GM12891 (cell line): ENCODE measurements at regions not wholly inside any gene's neighbourhood (a gene's known extent, or its start where the extent isn't known, plus 50 kb on each side); places are given as distances from the start of the nearest gene placed in this dataset.
"Not testable (repeated sequence)": the region's sequence is repeated elsewhere in the genome, so short reads cannot be mapped to it uniquely, and the experiment has no call there.

Experiments
- DNase-seq: peaks from one replicate; pipeline ENCODE4 v3.0.0; 2011; ENCODE audit warnings: low spot score; ENCODE audit not compliant: insufficient read length
- FAIRE-seq: peaks from 2 replicates; lab custom pipeline; 2011; peaks lifted over from hg19 to GRCh38; lab: Jason Lieb, UNC
- PAX5 ChIP-seq: IDR thresholded peaks from 2 replicates; pipeline ENCODE4 v1.6.1; 2011; ENCODE audit warnings: low read length, moderate library complexity, mild to moderate bottlenecking; ENCODE audit not compliant: insufficient read depth, severe bottlenecking
- POLR2A ChIP-seq: IDR thresholded peaks from 2 replicates; pipeline ENCODE4 v1.6.1; 2011; ENCODE audit warnings: low read depth, low read length, control low read depth
- POLR2AphosphoS5 ChIP-seq: IDR thresholded peaks from 2 replicates; pipeline ENCODE4 v1.6.1; 2011; ENCODE audit warnings: low read depth, low read length, control low read depth
- POU2F2 ChIP-seq: IDR thresholded peaks from 2 replicates; pipeline ENCODE4 v1.6.1; 2011; ENCODE audit warnings: low read depth, mild to moderate bottlenecking, control low read depth, low read length, moderate library complexity
- SPI1 ChIP-seq: IDR thresholded peaks from 2 replicates; pipeline ENCODE4 v1.6.1; 2011; ENCODE audit warnings: low read depth, low read length, control low read depth
- TAF1 ChIP-seq: IDR thresholded peaks from 2 replicates; pipeline ENCODE4 v1.6.1; 2011; ENCODE audit warnings: low read depth, low read length, control low read depth

GRCh38 chr3:11712646-11713045 is 68.9 kb upstream of the VGLL4 start:
- TF ChIP-seq POLR2AphosphoS5 (no peak), TAF1 (no peak), POLR2A (no peak), SPI1 (no peak), PAX5 (no peak), POU2F2 (no peak)
- DNase-seq = no peak
- FAIRE-seq = no peak

- TF ChIP-seq POLR2AphosphoS5 (no peak), POLR2A (no peak), SPI1 (no peak), POU2F2 (no peak), TAF1 (no peak), PAX5 (no peak)
- DNase-seq (no peak), FAIRE-seq (no peak)
Observed at GRCh38 chr3:11711876-11712275, 68.2 kb upstream of the VGLL4 start.

- TF ChIP-seq PAX5 (no peak), POLR2A (no peak), TAF1 (no peak), SPI1 (no peak), POU2F2 (no peak), POLR2AphosphoS5 (no peak)
- DNase-seq = no peak
- FAIRE-seq = no peak
Observed at GRCh38 chr3:11709782-11710181, 66.1 kb upstream of the VGLL4 start.

- FAIRE-seq, DNase-seq: not testable (repeated sequence)
Observed at GRCh38 chr3:11707084-11707483, 63.4 kb upstream of the VGLL4 start.

GRCh38 chr3:11706604-11707003 is 62.9 kb upstream of the VGLL4 start:
- no peak for DNase-seq
- TF ChIP-seq TAF1 (no peak), POLR2A (no peak), POU2F2 (no peak), SPI1 (no peak), PAX5 (no peak), POLR2AphosphoS5 (no peak)
- FAIRE-seq = no peak

GRCh38 chr3:11705049-11705448 is 61.3 kb upstream of the VGLL4 start:
- no peak for TF ChIP-seq SPI1
- no peak for DNase-seq
- FAIRE-seq = no peak

- TF ChIP-seq POLR2A (no peak), SPI1 (no peak), TAF1 (no peak), POU2F2 (no peak), POLR2AphosphoS5 (no peak), PAX5 (no peak)
- no peak for FAIRE-seq
Observed at GRCh38 chr3:11703146-11703545, 59.4 kb upstream of the VGLL4 start.

GRCh38 chr3:11699083-11699427 is 55.3 kb upstream of the VGLL4 start:
- TF ChIP-seq POU2F2 (no peak), PAX5 (no peak), POLR2AphosphoS5 (no peak)
- FAIRE-seq = no peak
- DNase-seq = no peak

More at GRCh38 chr3:11703146-11703545, 59.4 kb upstream of the VGLL4 start:
- no peak for DNase-seq

GRCh38 chr3:11698326-11699082 is 54.8 kb upstream of the VGLL4 start:
- TF ChIP-seq TAF1 = no peak
- TF ChIP-seq POLR2A = no peak
- no peak for TF ChIP-seq SPI1
- no peak for TF ChIP-seq POU2F2
- TF ChIP-seq POLR2AphosphoS5 = no peak
- TF ChIP-seq PAX5 = no peak
- no peak for DNase-seq
- FAIRE-seq = no peak

- FAIRE-seq (no peak), DNase-seq (no peak)
- TF ChIP-seq SPI1 = no peak
- TF ChIP-seq PAX5 = no peak
- no peak for TF ChIP-seq TAF1
- TF ChIP-seq POLR2A = no peak
- no peak for TF ChIP-seq POU2F2
- no peak for TF ChIP-seq POLR2AphosphoS5
Observed at GRCh38 chr3:11697701-11698100, 54.0 kb upstream of the VGLL4 start.

- TF ChIP-seq PAX5 = no peak
- TF ChIP-seq SPI1 = no peak
- no peak for TF ChIP-seq POLR2A
- no peak for TF ChIP-seq TAF1
- no peak for TF ChIP-seq POLR2AphosphoS5
- TF ChIP-seq POU2F2 = no peak
- DNase-seq (no peak), FAIRE-seq (no peak)
Observed at GRCh38 chr3:11696054-11696453, 52.3 kb upstream of the VGLL4 start.
